Erythroblast (primary cell): ENCODE measurements at regions not wholly inside any gene's neighbourhood (a gene's known extent, or its start where the extent isn't known, plus 50 kb on each side); places are given as distances from the start of the nearest gene placed in this dataset.

Source experiments
- DNase-seq, 2 experiments: peaks; one replicate each; lab custom pipeline; 2025; lab: John Stamatoyannopoulos, UW
- GATA1 ChIP-seq: IDR thresholded peaks from 2 replicates; pipeline ENCODE4 v1.6.1; 2011; ENCODE audit warnings: low read depth, mild to moderate bottlenecking, control low read depth, low read length, moderate library complexity
- POLR2A ChIP-seq: IDR thresholded peaks from 2 replicates; pipeline ENCODE4 v1.6.1; 2011; ENCODE audit warnings: mild to moderate bottlenecking, low read length

DNA sequence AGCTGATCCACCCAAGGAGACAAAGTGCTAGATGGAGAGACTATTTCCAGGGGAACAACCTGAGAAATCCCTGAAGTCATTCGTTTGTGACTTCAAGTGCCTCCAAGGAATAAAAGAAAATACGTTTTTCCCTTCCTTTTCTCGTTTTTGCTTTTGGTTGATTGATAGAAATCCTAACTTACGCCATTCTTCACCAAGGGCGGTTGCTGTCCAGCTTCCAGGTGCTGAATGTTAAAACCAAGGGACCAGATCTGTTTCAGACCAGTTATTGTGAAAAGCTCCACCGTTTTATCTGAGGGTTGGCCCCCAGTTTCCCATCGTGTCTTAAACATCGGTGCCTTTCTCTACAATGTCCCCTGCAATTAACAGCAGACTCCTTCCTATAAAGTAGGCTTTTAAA lies 600.7 kb upstream of the SGCD start:
- TF ChIP-seq GATA1 (no peak), POLR2A (no peak)
- no peak for DNase-seq

DNA sequence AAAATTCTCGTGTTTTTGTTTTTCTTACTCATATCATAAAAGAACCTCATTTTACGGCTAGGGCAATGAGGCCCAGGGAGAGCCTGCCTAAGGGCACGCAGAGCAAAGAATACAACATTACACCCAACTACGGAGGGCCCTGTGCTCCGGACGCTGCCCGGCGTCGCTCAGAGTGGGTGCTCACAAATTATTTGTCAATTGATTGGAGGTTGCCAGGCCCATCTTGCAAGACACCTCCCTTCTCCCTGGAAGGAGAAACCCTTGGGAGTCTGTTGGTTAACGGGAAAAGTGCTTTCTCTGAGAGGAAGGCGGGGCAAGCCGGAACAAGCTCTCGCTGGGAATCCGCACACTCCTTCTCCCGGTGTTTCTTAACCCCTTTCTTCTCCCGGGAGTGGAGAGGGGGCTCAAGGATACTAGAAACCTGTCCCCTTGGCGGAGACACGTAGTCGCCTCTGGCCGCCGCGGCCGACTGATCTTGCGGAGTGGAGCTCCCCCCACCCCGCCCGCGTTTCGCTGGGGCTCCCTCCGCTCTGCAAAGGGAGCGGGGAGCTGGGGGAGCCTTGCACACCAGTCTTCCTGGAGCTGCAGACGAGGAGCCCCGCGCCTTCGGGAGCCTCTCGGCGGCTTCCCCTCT lies 599.3 kb upstream of the SGCD start:
- TF ChIP-seq POLR2A (no peak), GATA1 (no peak)

DNA sequence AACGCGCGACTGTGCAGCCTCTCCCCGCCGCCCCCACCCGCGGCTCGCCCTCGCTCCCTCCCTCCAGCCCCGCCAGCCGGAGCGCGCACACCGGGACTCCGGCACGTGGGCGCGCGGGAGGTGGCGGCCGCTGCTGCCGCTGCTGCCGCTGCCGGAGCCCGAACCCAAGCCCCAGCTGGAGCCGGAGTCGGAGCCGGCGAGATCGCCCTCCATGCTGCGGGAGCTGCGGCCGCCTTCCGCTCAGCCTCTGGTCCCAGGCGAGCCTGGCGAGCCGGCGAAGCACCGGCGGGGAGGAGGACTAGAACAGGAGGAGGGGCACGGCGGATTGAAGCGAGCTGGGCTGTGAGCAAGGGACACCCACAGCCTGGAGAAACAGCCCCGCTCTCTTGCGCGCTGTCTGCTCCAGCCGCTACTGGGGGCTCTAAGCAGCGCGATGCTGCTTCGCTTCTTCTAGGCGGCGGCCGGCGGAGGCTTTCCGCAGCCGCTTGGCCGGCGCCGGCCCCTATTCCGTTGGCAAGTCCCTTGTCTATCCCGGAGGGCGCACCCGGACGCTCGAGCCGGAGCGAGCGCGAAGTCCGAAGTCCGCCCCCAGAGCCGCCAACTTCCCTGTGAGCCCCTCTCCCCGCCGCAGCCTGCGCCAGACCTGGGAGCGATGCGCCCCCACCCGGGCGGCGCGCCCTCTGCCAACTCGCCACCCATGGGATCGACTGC lies 598.7 kb upstream of the SGCD start:
- no peak for DNase-seq
- TF ChIP-seq POLR2A (no peak), GATA1 (no peak)

More for the DNA sequence above, 599.3 kb upstream of the SGCD start:
- no peak for DNase-seq

DNA sequence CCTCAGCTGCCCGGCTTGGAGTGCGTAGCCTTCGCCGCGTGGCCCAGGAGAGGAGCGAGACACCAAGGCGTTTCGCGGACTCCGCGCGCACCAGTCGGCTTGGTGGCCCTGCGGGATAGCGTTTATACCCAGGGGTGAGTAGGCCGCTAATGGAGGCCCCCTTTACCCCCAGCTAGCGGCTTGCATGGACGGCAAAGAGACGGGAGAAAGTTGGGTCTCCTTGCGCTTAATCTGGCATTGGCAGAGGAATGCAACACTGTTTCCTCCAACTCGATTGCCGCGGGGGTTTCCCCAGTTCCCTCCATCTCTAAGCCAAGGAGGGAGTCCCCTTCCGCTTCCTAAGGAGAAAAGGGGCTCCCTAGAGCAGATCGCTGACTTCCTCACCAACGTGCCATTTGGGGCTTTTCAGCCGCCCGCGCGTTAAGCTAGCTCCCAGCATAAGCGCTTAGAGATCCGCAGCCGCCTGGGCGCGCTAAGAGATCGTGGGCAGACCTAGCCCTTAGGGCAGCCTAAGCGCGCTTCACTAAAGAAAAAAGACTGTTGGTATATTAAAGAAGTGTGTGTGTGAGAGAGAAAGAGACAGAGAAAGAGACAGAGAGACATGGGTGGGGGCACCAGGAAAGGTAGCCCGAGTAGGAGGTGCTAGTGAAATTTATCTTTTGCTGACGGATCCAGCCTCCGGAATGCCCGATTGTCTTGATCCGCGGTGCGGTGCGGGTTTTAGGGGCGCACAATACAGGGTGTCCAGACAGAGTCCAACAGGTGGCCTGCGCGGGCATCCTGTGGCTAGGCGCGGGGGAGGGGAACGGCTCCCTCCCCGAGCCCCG lies 597.9 kb upstream of the SGCD start:
- no peak for DNase-seq
- TF ChIP-seq POLR2A (no peak), GATA1 (no peak)

DNA sequence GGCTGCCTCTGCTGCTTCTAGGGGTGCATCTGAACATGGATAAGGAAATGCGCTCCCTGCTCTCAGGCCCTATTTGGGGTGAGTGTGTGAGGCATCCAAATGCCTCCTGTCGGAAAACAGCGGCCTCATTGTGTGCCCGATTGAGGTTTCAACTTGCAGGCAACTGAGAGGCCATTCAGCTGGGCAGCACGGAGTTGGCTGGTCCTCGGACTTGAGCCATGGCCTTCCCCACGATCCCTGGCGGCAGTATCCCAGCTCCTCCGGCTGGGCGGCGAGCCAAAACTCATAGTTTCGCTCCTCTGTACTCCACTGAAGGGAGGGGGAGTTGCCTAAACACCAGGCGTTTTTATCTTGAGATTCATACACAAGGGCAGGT lies 597.3 kb upstream of the SGCD start:
- TF ChIP-seq GATA1 (no peak), POLR2A (no peak)
- DNase-seq, result no peak

DNA sequence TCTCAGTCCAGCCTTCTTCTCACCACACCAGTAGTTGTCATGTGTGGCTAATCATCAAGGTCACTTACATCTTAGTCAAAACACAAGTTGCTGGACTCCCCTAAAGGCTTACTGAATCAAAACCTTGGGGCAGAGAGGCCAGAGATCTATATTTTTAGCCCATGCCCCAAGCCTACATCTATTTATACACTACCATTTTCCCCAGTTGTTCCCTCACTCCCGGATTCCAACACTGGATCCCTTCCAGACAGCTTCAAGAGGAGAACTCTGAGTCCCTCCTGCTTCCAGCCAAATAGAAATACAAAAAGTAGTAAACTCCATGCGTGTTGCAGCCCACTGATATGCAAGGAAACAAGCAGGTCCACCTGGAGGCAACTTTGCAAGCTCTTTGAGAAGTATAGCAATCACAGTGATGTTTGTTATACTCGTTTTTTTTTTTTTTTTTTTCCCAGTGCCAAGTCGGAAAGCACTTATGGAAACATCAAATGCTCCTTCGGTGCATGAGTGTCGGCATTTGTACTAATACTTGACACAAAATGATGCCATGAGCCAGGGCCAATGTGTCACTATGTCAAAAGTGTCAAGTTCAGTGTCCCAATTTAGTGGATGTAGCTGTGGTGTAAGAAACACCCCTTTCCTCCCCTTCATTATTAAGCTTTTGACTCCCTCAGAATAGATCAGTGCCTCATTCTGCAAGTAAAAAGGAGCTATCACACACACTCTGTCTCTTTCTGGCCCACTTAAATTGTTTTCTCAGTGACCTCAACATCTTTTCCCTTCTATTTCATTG lies 594.2 kb upstream of the SGCD start:
- no peak for TF ChIP-seq GATA1
- no peak for TF ChIP-seq POLR2A
- DNase-seq, result no peak

DNA sequence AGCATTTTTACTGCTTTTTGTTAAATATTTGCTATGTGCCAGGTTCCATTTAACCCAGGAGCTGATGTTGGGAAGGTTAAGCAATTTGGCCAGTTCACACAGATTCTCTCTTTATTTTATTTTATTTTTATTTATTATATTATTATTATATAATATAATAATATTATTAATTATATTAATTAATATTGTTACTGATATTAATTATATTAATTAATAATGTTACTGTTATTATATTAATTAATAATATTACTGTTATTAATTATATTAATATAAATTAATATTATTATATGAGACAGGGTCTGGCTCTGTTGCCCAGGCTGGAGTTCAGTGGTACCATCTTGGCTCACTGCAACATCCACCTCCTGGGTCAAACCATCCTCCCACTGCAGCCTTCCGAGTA lies 593.0 kb upstream of the SGCD start:
- no peak for TF ChIP-seq GATA1
- no peak for DNase-seq

DNA sequence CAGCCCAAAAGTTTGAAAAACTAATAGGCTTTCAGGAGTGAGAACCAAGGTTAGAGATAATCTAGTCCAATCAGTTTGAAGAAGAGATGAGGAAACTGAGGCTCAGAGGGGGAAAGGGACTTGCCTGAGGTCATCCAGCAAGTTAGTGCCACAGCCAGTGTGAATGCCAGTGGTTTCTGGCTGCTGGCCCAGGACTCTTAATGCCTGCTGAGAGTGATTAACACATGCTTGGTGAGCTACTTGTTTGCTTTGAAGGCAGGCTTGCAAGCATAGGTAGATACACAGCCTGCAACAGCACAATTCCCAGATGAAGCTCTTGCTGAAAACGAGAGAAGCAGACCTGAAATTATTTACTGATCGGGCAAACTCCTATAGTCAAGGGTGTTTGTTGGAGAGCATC lies 591.6 kb upstream of the SGCD start:
- TF ChIP-seq GATA1 (no peak), POLR2A (no peak)
- DNase-seq, result no peak

DNA sequence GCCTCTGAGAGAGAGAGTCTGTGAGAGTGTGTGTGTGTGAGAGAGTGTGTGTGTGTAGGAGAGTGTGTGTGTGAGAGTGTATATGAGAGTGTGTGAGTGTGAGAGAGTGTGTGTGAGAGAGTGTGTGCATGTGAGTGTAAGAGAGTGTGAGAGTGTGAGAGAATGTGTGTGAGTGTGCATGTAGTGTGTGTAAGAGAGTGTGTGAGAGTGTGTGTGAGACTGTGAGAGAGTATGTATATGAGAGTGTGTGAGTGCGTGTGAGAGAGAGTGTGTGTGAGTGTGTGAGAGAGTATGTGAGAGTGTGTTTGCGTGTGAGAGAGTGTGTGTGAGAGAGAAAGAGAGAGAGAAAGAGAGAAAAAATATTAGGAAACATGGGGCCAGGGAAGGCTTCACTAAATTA lies 588.3 kb upstream of the SGCD start:
- DNase-seq, result no peak
- no peak for TF ChIP-seq POLR2A
- no peak for TF ChIP-seq GATA1

DNA sequence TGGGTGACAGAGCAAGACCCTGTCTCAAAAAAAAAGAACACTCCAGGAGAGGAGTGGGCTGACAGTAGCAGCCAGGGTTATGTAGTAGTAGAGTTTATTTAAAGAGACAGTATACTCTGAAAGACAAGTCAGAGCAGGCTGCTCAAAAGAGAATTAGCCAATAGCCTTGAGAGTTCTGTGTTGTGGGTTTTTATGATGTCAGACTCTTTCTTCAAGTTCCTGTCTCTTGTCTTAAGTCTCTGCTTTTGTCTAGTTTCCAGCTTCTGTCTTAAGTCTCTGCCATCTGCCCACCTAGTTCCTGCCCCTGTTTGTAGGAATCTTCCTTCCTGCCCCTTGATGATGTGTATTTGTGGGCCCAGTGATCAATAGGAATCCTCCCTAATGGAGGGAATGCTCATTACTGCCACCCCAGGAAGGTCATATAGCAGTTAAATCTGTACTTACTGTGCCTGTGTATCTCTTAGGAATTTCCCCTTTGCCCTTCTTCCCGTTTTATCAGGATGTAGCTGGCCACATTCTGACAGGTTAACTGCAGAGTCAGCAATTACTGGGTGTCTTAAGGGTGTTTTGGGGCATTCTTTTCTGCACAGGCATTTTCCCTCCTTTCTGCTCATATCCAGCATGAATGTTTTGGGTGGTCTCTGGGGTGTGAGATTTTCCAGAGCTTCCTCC lies 580.5 kb upstream of the SGCD start:
- TF ChIP-seq POLR2A (no peak), GATA1 (no peak)
- DNase-seq, result no peak

DNA sequence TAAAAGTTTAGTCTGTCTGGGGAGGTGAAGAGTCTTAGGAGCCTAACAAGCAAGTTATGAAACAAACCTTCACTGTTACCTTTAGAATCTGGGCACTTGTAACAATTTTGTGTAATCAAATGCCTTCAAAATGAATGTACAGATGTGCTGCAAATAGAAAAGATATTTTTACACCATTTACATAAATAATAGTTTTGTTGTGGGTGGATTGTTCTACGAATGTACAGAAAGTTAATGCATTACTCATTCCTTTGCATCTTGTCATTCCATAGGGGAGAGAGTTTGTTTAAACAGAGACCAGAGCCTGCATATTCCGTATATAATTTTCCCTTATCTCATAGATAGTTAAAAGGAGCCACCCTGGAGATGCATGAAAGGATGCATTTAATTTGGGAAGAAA lies 576.9 kb upstream of the SGCD start:
- DNase-seq, result no peak
- TF ChIP-seq POLR2A, result no peak
- no peak for TF ChIP-seq GATA1

DNA sequence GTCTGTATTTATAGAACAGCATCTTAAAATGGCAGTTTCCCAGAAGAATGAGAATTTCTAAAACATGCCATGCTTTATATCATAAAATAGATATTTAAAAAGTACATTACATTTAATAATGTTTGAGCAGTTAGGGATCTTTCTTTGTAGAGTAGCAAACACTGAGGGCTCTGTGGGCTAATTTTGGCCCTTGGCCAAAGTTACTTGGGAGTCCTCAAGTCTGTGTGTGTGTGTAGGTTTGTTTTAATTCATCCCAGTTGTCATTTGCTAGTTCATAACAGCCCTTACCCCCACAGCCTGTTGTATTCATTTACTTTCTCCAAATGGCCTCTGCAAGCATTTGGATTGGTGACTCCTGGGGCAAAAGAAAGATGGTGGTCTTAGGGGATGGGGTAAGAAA lies 576.4 kb upstream of the SGCD start:
- TF ChIP-seq POLR2A (no peak), GATA1 (no peak)
- DNase-seq, result no peak
